Naive B cell (primary cell): ENCODE measurements at regions not wholly inside any gene's neighbourhood (a gene's known extent, or its start where the extent isn't known, plus 50 kb on each side); places are given as distances from the start of the nearest gene placed in this dataset.

ENCODE experiments used
- ATAC-seq, 2 donors: fragments of 150-1000 bp; cut with Tn5 transposase; 2 replicates each; pipeline ENCODE4 v1.10.0; 2021; ENCODE audit warnings: low read depth in 2 of 2, mild to moderate bottlenecking in 2 of 2, moderate library complexity in 2 of 2
- DNase-seq: peaks from one replicate; pipeline ENCODE4 v3.0.0; 2022
- H3K27ac Mint-ChIP-seq, 6 donors: one replicate each; pipeline ENCODE4 v1.8.0; 2020 to 2022; ENCODE audit warnings: mild to moderate bottlenecking in 6 of 6, mixed read lengths in 6 of 6, moderate library complexity in 5 of 6, inconsistent platforms in 2 of 6
- H3K27me3 Mint-ChIP-seq, 3 donors: one replicate each; pipeline ENCODE4 v1.8.0; 2021 to 2022; ENCODE audit warnings: mixed read lengths in 3 of 3, mild to moderate bottlenecking in 1 of 3
- H3K36me3 Mint-ChIP-seq, 2 donors: one replicate each; pipeline ENCODE4 v1.8.0; 2020 to 2022; ENCODE audit warnings: mixed read lengths in 2 of 2, inconsistent platforms in 1 of 2, mild to moderate bottlenecking in 1 of 2
- H3K4me1 Mint-ChIP-seq, 3 donors: one replicate each; pipeline ENCODE4 v1.8.0; 2020 to 2022; ENCODE audit warnings: mixed read lengths in 3 of 3, inconsistent platforms in 1 of 3, mild to moderate bottlenecking in 1 of 3, moderate library complexity in 1 of 3
- H3K4me3 Mint-ChIP-seq, 8 donors: one replicate each; pipeline ENCODE4 v1.8.0; 2020 to 2022; ENCODE audit warnings: mild to moderate bottlenecking in 8 of 8, mixed read lengths in 8 of 8, moderate library complexity in 8 of 8, inconsistent platforms in 2 of 8
- H3K9me3 Mint-ChIP-seq, 7 donors: one replicate each; pipeline ENCODE4 v1.8.0; 2020 to 2022; ENCODE audit warnings: mixed read lengths in 7 of 7, mild to moderate bottlenecking in 5 of 7, inconsistent platforms in 2 of 7, moderate library complexity in 1 of 7

- H3K36me3 Mint-ChIP-seq, result peaks cover 17 to 34% of the 10 kb centered on the region in 2 donors
- DNase-seq (peak; percentile 22), ATAC-seq (peak; percentile 78 to 80)
- H3K27ac Mint-ChIP-seq, result peak overlapping the region in 1 of 6 donors; percentile 33
- H3K4me3 Mint-ChIP-seq, result no peak overlapping the region
- peaks cover 0 to 13% (median 7%) of the 10 kb centered on the region in 7 donors for H3K9me3 Mint-ChIP-seq
- H3K4me1 Mint-ChIP-seq, result peaks cover 21 to 39% (median 32%) of the 10 kb centered on the region in 3 donors
- no peaks in the 10 kb centered on the region for H3K27me3 Mint-ChIP-seq
These were observed 133.5 kb upstream of the TMCC3 start for GRCh38 chr12:94783862-94784261.

- ATAC-seq (no peak), DNase-seq (no peak)
- Mint-ChIP-seq H3K4me1 (peaks cover 23 to 41% (median 38%) of the 10 kb centered on the region in 3 donors), H3K9me3 (peaks cover 0 to 13% (median 7%) of the 10 kb centered on the region in 7 donors), H3K27ac (no peak overlapping the region), H3K36me3 (peaks cover 18 to 34% of the 10 kb centered on the region in 2 donors), H3K4me3 (no peak overlapping the region), H3K27me3 (no peaks in the 10 kb centered on the region)
These were observed 133.0 kb upstream of the TMCC3 start for GRCh38 chr12:94783343-94783742.

GRCh38 chr12:94781835-94782234, 131.5 kb upstream of the TMCC3 start:
- no peak for DNase-seq
- H3K9me3 Mint-ChIP-seq, result peaks cover 0 to 13% (median 7%) of the 10 kb centered on the region in 7 donors
- peaks cover 29 to 56% (median 41%) of the 10 kb centered on the region in 3 donors for H3K4me1 Mint-ChIP-seq
- no peak for ATAC-seq
- no peaks in the 10 kb centered on the region for H3K27me3 Mint-ChIP-seq
- H3K27ac Mint-ChIP-seq, result peak overlapping the region in 1 of 6 donors; percentile 59
- H3K36me3 Mint-ChIP-seq, result peaks cover 19 to 25% of the 10 kb centered on the region in 2 donors
- no peak overlapping the region for H3K4me3 Mint-ChIP-seq

- Mint-ChIP-seq H3K36me3 (peaks cover 20 to 29% of the 10 kb centered on the region in 2 donors), H3K27me3 (no peaks in the 10 kb centered on the region)
These were observed 129.1 kb upstream of the TMCC3 start for GRCh38 chr12:94779485-94779884.

GRCh38 chr12:94777936-94778335, 127.6 kb upstream of the TMCC3 start:
- H3K27me3 Mint-ChIP-seq, result no peaks in the 10 kb centered on the region
- H3K27ac Mint-ChIP-seq, result peak overlapping the region in 2 of 6 donors; percentile 56 to 90
- DNase-seq (no peak), ATAC-seq (no peak)
- peak overlapping the region in 2 of 8 donors; percentile 12 to 55 for H3K4me3 Mint-ChIP-seq
- H3K9me3 Mint-ChIP-seq, result peaks cover 0 to 19% (median 12%) of the 10 kb centered on the region in 7 donors
- H3K36me3 Mint-ChIP-seq, result peaks cover 17 to 27% of the 10 kb centered on the region in 2 donors
- H3K4me1 Mint-ChIP-seq, result peaks cover 15 to 32% (median 23%) of the 10 kb centered on the region in 3 donors

More at GRCh38 chr12:94779485-94779884, 129.1 kb upstream of the TMCC3 start:
- ATAC-seq (no peak), DNase-seq (no peak)
- Mint-ChIP-seq H3K4me3 (no peak overlapping the region), H3K27ac (no peak overlapping the region), H3K4me1 (peaks cover 27 to 46% (median 30%) of the 10 kb centered on the region in 3 donors), H3K9me3 (peaks cover 0 to 12% (median 8%) of the 10 kb centered on the region in 7 donors)

GRCh38 chr12:94775710-94776109, 125.4 kb upstream of the TMCC3 start:
- no peak overlapping the region for H3K27ac Mint-ChIP-seq
- no peaks in the 10 kb centered on the region for H3K27me3 Mint-ChIP-seq
- peaks cover under 1 to 18% of the 10 kb centered on the region in 2 donors for H3K36me3 Mint-ChIP-seq
- no peak for DNase-seq
- H3K4me3 Mint-ChIP-seq, result no peak overlapping the region
- peaks cover 18 to 36% (median 27%) of the 10 kb centered on the region in 3 donors for H3K4me1 Mint-ChIP-seq
- H3K9me3 Mint-ChIP-seq, result peaks cover 0 to 14% (median 6%) of the 10 kb centered on the region in 7 donors
- no peak for ATAC-seq

GRCh38 chr12:94771741-94772140, 121.4 kb upstream of the TMCC3 start:
- Mint-ChIP-seq H3K27ac (no peak overlapping the region), H3K4me1 (peaks cover 40 to 56% (median 50%) of the 10 kb centered on the region in 3 donors), H3K9me3 (peaks cover 0 to 14% (median 6%) of the 10 kb centered on the region in 7 donors), H3K36me3 (peaks cover 0 to 10% of the 10 kb centered on the region in 2 donors), H3K4me3 (no peak overlapping the region), H3K27me3 (no peaks in the 10 kb centered on the region)
- ATAC-seq, result no peak
- no peak for DNase-seq

- Mint-ChIP-seq H3K4me1 (peaks cover 44 to 61% (median 52%) of the 10 kb centered on the region in 3 donors), H3K4me3 (no peak overlapping the region), H3K27me3 (no peaks in the 10 kb centered on the region), H3K9me3 (peaks cover 0 to 14% (median 6%) of the 10 kb centered on the region in 7 donors), H3K36me3 (peaks cover 0 to 10% of the 10 kb centered on the region in 2 donors), H3K27ac (peak overlapping the region in 1 of 6 donors; percentile 7)
- DNase-seq (no peak), ATAC-seq (no peak)
These were observed 120.8 kb upstream of the TMCC3 start for GRCh38 chr12:94771199-94771598.

- no peaks in the 10 kb centered on the region for H3K27me3 Mint-ChIP-seq
- H3K4me3 Mint-ChIP-seq, result peak overlapping the region in 4 of 8 donors; percentile 10 to 49 (median 31)
- DNase-seq (no peak), ATAC-seq (no peak)
- H3K4me1 Mint-ChIP-seq, result peaks cover 47 to 64% (median 52%) of the 10 kb centered on the region in 3 donors
- H3K9me3 Mint-ChIP-seq, result peaks cover 0 to 14% (median 6%) of the 10 kb centered on the region in 7 donors
- H3K36me3 Mint-ChIP-seq, result peaks cover 0 to 10% of the 10 kb centered on the region in 2 donors
- H3K27ac Mint-ChIP-seq, result no peak overlapping the region
These were observed 120.4 kb upstream of the TMCC3 start for GRCh38 chr12:94770791-94771190.

GRCh38 chr12:94769776-94770759, 119.7 kb upstream of the TMCC3 start:
- H3K27me3 Mint-ChIP-seq, result no peaks in the 10 kb centered on the region
- no peak for DNase-seq
- H3K4me1 Mint-ChIP-seq, result peaks cover 47 to 71% (median 54%) of the 10 kb centered on the region in 3 donors

GRCh38 chr12:94769047-94769420, 118.7 kb upstream of the TMCC3 start:
- no peaks in the 10 kb centered on the region for H3K36me3 Mint-ChIP-seq
- DNase-seq, result peak; percentile 74
- H3K27ac Mint-ChIP-seq, result peak overlapping the region; percentile 85 to 98 (median 94)
- H3K4me3 Mint-ChIP-seq, result peak overlapping the region; percentile 86 to 98 (median 93)
- no peaks in the 10 kb centered on the region for H3K27me3 Mint-ChIP-seq
- peaks cover 49 to 78% (median 57%) of the 10 kb centered on the region in 3 donors for H3K4me1 Mint-ChIP-seq
- peak; percentile 95 to 96 for ATAC-seq
- H3K9me3 Mint-ChIP-seq, result peaks cover 0 to 3% (median 3%) of the 10 kb centered on the region in 7 donors

More at GRCh38 chr12:94769776-94770759, 119.7 kb upstream of the TMCC3 start:
- Mint-ChIP-seq H3K27ac (peak overlapping the region in 3 of 6 donors; percentile 12 to 98 (median 85)), H3K36me3 (peaks cover 0 to 3% of the 10 kb centered on the region in 2 donors), H3K4me3 (peak overlapping the region in 6 of 8 donors; percentile 26 to 98 (median 80)), H3K9me3 (peaks cover 0 to 13% (median 6%) of the 10 kb centered on the region in 7 donors)
- ATAC-seq, result no peak

- peak; percentile 42 for DNase-seq
- peak; percentile 44 to 48 for ATAC-seq
- Mint-ChIP-seq H3K4me3 (peak overlapping the region; percentile 86 to 98 (median 93)), H3K4me1 (peaks cover 52 to 82% (median 58%) of the 10 kb centered on the region in 3 donors), H3K9me3 (no peaks in the 10 kb centered on the region), H3K36me3 (no peaks in the 10 kb centered on the region), H3K27me3 (no peaks in the 10 kb centered on the region), H3K27ac (peak overlapping the region; percentile 85 to 98 (median 94))
These were observed 118.2 kb upstream of the TMCC3 start for GRCh38 chr12:94768398-94769046.

GRCh38 chr12:94767956-94768355, 117.6 kb upstream of the TMCC3 start:
- Mint-ChIP-seq H3K9me3 (no peaks in the 10 kb centered on the region), H3K27me3 (no peaks in the 10 kb centered on the region), H3K27ac (peak overlapping the region in 4 of 6 donors; percentile 89 to 98 (median 96)), H3K36me3 (no peaks in the 10 kb centered on the region), H3K4me1 (peaks cover 58 to 84% (median 64%) of the 10 kb centered on the region in 3 donors), H3K4me3 (peak overlapping the region; percentile 52 to 98 (median 91))
- DNase-seq, result no peak
- no peak for ATAC-seq
